Ectodermal cell (in vitro differentiated cells): ENCODE measurements at regions not wholly inside any gene's neighbourhood (a gene's known extent, or its start where the extent isn't known, plus 50 kb on each side); places are given as distances from the start of the nearest gene placed in this dataset.

ENCODE experiments used
- H3K27ac ChIP-seq: 2 replicates; pipeline ENCODE4 v1.7.0; 2013; ENCODE audit warnings: mild to moderate bottlenecking, low read depth, low read length; ENCODE audit not compliant: insufficient read depth, poor library complexity, severe bottlenecking
- H3K27me3 ChIP-seq: 2 replicates; pipeline ENCODE4 v1.7.0; 2013; ENCODE audit warnings: mild to moderate bottlenecking, low read length; ENCODE audit not compliant: insufficient read depth, control insufficient read depth, poor library complexity, severe bottlenecking
- H3K36me3 ChIP-seq: one replicate; pipeline ENCODE4 v1.7.0; 2013; ENCODE audit warnings: low read length; ENCODE audit not compliant: control insufficient read depth, insufficient read depth
- H3K4me1 ChIP-seq: one replicate; pipeline ENCODE4 v1.7.0; 2013; ENCODE audit warnings: low read length; ENCODE audit not compliant: control insufficient read depth, insufficient read depth
- H3K4me3 ChIP-seq: 2 replicates; pipeline ENCODE4 v1.7.0; 2013; ENCODE audit warnings: low read depth, low read length, control low read depth; ENCODE audit not compliant: insufficient read depth
- H3K9me3 ChIP-seq: 2 replicates; pipeline ENCODE4 v1.7.0; 2013; ENCODE audit warnings: mild to moderate bottlenecking, low read length, moderate library complexity; ENCODE audit not compliant: control insufficient read depth
- WGBS, 2 experiments: methylation state at CpG; one replicate each; pipeline ENCODE4 v1.1.7; 2013; ENCODE audit warnings: missing lambda C conversion rate in 2 of 2; 5-methylcytosine and 5-hydroxymethylcytosine counted together

DNA sequence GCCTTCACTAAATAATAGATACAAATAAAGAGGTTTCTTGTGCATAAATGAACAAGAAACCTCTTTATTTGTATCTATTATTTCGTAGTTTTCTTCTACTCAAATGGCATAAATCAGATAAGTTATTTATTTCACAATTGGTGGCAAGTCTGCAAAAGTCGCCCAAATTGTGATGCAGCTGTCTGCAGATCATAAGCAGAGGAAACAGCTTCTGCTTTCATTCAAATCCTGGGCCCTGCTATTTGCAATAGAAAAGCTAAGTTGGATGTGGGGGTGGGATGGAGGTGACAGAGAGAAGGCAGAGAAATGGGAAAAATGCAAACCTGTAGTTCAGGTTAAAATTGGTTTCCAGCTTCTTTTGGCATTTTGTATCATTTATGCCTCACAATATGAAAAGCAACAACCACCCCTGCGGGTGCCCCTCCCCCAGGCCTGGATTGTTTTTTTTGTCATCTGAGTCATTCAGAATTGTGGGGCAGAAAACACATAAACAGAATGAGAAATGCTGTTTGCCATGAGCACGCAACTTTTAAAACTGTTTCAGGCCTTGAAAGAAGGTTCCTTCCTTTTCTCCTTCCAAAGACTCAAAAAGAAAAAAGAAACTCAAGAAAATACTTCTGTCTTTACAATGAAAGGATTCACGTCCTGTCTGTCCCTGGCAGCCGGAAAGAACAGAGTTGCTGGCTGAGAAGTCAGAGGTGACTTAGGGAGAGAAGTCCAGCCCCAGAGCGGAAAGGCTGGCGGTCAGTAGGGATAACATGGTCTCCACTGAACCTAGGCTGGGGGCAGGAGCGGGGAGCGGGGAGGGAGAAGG is 132.9 kb downstream of the BAMBI start:
- Histone ChIP-seq H3K36me3 (no peaks in the 10 kb centered on the region), H3K9me3 (no peaks in the 10 kb centered on the region), H3K27me3 (no peaks in the 10 kb centered on the region), H3K27ac (no peak overlapping the region), H3K4me1 (peaks cover 9% of the 10 kb centered on the region), H3K4me3 (no peak overlapping the region)
- 34 to 35% methylated on average over 9 to 10 of the region's 10 CpGs for WGBS, 2 experiments

DNA sequence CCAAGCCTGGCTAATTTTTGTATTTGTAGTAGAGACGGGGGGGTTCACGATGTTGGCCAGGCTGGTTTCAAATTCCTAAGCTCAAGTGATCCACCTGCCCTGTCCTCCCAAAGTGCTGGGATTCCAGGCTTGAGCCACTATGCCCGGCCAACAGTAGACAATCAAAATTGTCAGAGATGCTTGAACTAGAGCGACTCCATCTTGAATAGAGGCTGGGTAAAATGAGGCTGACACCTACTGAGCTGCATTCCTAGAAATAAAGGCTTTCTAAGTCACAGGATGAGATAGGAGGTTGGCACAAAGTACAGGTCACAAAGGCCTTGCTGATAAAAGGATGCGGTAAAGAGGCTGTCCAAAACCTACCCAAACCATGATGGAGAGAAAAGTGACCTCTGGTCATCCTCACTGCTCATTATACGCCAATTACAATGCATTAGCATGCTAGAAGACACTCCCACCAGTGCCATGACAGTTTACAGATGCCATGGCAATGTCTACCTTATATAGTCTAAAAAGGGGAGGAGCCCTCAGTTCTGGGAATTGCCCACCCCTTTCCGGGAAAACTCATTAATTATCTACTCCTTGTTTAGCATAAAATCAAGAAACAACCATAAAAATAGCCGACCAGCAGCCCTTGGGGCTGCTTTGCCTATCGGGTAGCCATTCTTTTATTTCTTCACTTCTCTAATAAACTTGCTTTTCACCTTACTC is 134.5 kb downstream of the BAMBI start:
- Histone ChIP-seq H3K9me3 (no peaks in the 10 kb centered on the region), H3K36me3 (no peaks in the 10 kb centered on the region), H3K27ac (no peak overlapping the region), H3K4me3 (no peak overlapping the region), H3K27me3 (no peaks in the 10 kb centered on the region), H3K4me1 (peaks cover 9% of the 10 kb centered on the region)
- 78 to 82% methylated on average over 9 of the region's 9 CpGs for WGBS, 2 experiments

DNA sequence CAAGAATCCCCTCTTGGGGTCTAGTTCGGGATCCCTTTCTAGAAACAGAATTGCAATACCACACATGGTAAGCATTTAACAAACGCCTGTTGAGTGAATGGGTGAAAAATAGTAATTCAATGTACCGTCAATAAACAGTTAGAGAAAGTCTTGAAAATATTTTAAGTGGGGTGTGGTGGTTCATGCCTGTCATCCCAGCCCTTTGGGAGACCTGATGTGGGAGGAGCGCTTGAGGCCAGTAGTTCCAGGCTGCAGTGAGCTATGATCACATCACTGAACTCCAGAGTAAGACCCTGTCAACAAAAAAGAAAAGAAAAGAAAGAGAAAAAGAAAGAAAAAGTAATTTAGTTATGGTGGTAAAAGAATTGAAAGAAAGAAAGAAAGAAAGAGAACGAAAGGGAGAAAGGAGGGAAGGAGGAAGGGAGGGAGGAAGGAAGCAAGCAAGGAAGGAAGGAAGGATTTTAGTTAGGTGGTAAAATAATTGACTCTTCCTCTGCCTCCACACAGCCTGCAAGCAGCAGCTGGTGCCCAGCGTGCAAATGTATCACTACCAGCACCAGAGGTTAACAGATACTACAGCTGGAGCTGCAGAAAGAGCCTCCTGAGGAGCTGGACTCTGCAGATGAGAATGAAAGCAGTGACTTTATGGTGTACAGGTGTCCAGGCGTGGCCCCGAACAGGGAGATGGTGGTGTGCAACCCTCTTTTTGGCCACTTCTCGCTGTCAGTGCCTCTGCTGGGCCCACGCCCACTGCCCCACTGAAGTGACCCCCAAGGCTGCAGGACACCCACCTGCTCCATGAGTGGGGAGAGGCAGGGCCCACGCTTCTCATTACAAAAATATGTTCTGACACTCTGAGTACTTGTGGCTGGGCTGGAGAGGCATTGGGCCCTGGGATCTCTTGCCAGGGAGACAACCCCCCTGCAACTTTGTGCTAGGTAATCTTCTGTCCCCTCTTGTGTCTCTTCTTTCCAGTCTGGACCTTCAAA is 135.4 kb downstream of the BAMBI start:
- 69 to 71% methylated on average over 9 to 11 of the region's 11 CpGs for WGBS, 2 experiments
- peaks cover 9% of the 10 kb centered on the region for H3K4me1 ChIP-seq
- no peak overlapping the region for H3K27ac ChIP-seq
- no peaks in the 10 kb centered on the region for H3K36me3 ChIP-seq
- H3K9me3 ChIP-seq: no peaks in the 10 kb centered on the region
- H3K4me3 ChIP-seq: no peak overlapping the region
- H3K27me3 ChIP-seq: no peaks in the 10 kb centered on the region

DNA sequence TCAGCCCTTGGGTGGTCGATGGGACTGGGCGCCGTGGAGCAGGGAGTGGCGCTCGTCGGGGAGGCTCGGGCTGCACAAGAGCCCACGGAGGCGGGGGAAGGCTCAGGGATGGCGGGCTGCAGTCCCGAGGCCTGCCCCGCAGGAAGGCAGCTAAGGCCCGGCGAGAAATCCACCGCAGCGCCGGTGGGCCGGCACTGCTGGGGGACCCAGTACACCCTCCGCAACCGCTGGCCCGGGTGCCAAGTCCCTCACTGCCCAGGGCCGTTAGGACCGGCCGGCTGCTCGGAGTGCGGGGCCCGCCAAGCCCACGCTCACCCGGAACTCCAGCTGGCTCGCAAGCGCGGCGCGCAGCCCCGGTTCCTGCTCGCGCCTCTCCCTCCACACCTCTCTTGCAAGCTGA is 138.4 kb downstream of the BAMBI start:
- Histone ChIP-seq H3K27me3 (no peaks in the 10 kb centered on the region), H3K4me3 (no peak overlapping the region), H3K27ac (no peak overlapping the region), H3K9me3 (no peaks in the 10 kb centered on the region), H3K4me1 (no peaks in the 10 kb centered on the region), H3K36me3 (no peaks in the 10 kb centered on the region)
- WGBS, 2 experiments: 95 to 96% methylated on average over 37 of the region's 37 CpGs

DNA sequence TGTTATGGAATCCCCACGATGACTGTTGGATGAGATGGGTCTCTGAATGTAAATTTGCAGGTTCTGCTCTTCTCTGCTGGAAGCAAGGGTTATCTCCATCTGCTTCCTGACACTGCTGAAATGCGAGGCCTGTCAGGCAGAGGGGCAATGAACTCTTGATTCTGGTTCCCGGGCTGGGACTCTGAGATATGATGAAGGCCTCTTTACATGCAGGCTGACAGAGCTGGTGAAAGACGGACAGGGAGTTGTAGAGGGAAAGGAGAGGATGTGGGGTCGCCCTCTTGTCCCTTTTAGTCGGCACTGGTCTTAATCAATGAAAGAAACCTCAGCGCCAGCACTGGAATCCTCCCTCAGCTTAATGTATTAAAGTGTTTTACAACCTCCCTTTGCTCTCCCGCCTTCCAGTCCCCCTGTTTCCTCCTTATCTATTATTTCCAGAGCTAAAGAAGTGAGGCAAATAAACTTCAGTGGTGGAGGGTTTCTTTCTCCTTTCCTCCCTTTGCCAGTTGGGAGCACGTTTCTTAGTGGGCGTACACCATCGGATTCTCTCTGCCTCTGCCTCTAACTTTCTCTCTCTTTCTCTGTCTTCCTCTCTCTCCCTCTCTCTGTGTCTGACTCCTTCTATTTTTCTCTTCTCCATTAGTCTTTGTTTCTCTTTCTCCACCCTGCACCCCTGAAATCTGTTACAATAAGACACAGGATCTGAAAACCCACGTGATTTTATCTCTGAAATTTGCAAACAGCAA is 145.6 kb downstream of the BAMBI start:
- no peaks in the 10 kb centered on the region for H3K9me3 ChIP-seq
- H3K27ac ChIP-seq: no peak overlapping the region
- H3K27me3 ChIP-seq: no peaks in the 10 kb centered on the region
- H3K4me3 ChIP-seq: no peak overlapping the region
- 79 to 81% methylated on average over 12 of the region's 12 CpGs for WGBS, 2 experiments
- no peaks in the 10 kb centered on the region for H3K4me1 ChIP-seq
- H3K36me3 ChIP-seq: no peaks in the 10 kb centered on the region

DNA sequence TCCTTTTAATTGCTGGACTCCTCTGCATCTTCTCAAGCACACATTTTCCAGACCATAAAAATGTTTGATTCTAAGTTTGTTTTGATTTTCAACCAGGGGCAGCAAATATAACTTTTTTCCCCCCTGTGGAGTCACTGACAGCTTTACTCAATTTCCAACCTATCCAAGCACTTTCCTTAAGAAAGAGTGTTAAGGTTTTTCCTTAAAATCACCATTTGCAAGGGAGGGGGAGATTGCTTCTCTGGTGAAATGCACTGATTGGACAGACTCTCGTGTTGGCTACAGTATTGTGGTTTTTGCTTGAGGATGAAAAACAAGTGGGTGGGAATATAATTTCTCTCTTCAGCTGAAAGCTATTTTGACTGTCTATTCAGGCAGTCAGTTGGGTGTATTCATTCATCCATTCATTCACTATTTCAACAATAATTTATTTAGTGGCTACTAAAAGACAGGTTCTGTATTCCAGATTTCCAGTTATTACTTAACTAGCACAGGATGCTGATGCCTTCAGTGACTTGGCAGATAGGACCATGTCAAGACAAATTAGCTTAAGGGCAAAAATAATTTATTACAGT is 146.3 kb downstream of the BAMBI start:
- H3K4me3 ChIP-seq: no peak overlapping the region
- H3K9me3 ChIP-seq: no peaks in the 10 kb centered on the region
- no peak overlapping the region for H3K27ac ChIP-seq
- no peaks in the 10 kb centered on the region for H3K27me3 ChIP-seq
- 64 to 86% methylated on average over 1 of the region's 1 CpG for WGBS, 2 experiments
- no peaks in the 10 kb centered on the region for H3K36me3 ChIP-seq
- no peaks in the 10 kb centered on the region for H3K4me1 ChIP-seq

DNA sequence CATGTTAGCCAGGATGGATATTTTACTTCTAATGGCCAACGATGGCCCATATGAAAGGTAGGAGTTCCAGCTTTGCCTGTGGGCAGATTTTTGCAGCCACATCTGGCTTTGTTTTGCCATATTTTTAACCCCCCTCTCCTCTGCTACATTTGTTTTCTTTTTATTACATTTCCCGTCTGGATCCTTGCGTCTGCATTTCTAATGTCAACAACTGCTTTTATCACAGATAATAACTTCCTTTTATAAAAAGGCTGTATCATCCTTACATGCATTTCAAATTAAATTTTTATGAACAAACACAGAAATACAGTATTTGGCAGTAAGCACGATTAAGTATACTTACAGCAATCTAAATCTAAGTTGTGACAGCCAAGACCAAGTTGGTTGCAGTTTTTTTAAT is 156.0 kb downstream of the BAMBI start:
- 90 to 97% methylated on average over 4 of the region's 4 CpGs for WGBS, 2 experiments
- Histone ChIP-seq H3K27ac (no peak overlapping the region), H3K4me1 (no peaks in the 10 kb centered on the region)

DNA sequence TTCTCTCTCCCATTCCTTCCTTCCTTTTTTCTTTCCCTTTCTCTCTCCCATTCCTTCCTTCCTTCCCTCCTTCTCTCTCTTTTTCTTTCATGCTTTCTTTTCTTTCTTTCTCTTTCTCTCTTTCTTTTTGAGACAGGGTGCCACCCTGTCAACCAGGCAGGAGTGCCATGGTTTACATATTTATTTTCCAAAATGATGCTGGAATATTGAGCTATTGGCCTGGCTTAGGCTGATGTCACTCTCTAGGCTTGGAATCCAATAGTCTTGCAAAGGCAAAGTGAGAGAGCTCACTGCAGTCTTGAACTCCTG is 159.1 kb downstream of the BAMBI start:
- Histone ChIP-seq H3K27me3 (no peaks in the 10 kb centered on the region), H3K27ac (no peak overlapping the region), H3K36me3 (no peaks in the 10 kb centered on the region), H3K4me1 (no peaks in the 10 kb centered on the region), H3K4me3 (no peak overlapping the region), H3K9me3 (no peaks in the 10 kb centered on the region)

More for the DNA sequence above, 156.0 kb downstream of the BAMBI start:
- H3K27me3 ChIP-seq: no peaks in the 10 kb centered on the region
- H3K4me3 ChIP-seq: no peak overlapping the region
- H3K9me3 ChIP-seq: no peaks in the 10 kb centered on the region
- no peaks in the 10 kb centered on the region for H3K36me3 ChIP-seq

DNA sequence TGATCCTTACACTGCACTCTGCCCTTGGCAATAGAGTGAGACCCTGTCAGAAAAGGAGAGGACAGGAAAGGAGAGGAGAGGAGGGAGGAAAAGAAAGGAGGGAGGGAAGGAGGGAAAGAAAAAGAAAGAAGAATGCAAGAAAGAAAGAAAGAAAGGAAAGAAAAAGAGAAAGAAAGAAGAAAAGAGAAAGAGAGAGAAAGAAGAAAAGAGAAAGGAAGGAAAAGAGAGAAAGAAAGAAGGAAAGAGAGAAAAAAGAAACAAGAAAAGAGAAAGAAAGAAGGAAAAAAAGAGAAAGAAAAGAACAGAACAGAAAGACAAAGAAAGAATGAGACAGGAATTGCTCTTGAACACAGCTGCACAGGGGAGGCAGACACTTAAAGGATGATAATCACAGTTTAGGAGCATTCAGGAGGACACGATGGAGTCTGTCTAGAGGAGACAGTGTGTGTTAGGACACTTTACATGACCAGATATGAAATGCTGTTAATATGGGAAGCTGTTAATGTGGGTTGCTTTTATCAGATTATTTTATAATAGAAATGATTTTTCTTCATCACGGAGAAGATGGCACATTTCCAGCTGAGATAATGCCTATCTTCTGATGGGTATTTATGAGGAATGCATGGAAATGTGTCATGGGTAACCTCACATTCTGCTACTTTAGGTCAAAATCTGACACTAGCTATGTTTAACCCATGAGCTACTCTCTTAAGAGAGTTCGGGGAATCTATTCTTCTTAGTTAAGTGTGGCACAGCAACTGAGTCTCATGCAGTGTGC is 160.5 kb downstream of the BAMBI start:
- H3K4me3 ChIP-seq: no peak overlapping the region
- H3K27me3 ChIP-seq: no peaks in the 10 kb centered on the region
- H3K27ac ChIP-seq: no peak overlapping the region
- no peaks in the 10 kb centered on the region for H3K9me3 ChIP-seq
- no peaks in the 10 kb centered on the region for H3K4me1 ChIP-seq
- H3K36me3 ChIP-seq: no peaks in the 10 kb centered on the region
- WGBS, 2 experiments: 90 to 94% methylated on average over 3 of the region's 3 CpGs
